ENCODE measurements at regions not wholly inside any gene's neighbourhood (a gene's known extent, or its start where the extent isn't known, plus 50 kb on each side); places are given as distances from the start of the nearest gene placed in this dataset.

DNA sequence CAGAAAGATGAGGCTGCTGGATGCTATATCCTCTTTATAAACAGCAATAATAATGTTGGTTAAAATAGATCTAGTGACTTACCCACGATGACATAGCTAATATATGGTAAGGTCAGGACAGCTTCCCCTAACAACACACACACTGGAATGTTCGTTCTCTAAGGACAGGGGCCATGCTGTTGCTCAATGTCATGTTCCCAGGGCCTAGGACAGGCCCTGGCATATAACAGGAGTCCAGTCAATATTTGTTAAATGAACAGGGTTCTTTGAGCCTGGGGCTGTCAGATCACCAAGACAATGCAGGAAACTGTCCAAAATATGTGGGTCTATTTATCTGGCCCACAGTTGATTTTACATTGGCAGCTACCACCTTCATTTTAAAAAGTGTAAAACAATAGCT lies 207.1 kb upstream of the MEX3C start:
- no peak overlapping the region for H3K4me3 ChIP-seq (ENCODE audit: low read depth, low read length)
- DNase-seq (ENCODE audit: low read depth), result no peak
- TF ChIP-seq, protein P1, sequence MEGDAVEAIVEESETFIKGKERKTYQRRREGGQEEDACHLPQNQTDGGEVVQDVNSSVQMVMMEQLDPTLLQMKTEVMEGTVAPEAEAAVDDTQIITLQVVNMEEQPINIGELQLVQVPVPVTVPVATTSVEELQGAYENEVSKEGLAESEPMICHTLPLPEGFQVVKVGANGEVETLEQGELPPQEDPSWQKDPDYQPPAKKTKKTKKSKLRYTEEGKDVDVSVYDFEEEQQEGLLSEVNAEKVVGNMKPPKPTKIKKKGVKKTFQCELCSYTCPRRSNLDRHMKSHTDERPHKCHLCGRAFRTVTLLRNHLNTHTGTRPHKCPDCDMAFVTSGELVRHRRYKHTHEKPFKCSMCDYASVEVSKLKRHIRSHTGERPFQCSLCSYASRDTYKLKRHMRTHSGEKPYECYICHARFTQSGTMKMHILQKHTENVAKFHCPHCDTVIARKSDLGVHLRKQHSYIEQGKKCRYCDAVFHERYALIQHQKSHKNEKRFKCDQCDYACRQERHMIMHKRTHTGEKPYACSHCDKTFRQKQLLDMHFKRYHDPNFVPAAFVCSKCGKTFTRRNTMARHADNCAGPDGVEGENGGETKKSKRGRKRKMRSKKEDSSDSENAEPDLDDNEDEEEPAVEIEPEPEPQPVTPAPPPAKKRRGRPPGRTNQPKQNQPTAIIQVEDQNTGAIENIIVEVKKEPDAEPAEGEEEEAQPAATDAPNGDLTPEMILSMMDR (IDR thresholded peaks at IDR 0.05; ENCODE audit: control insufficient read depth, extremely low read depth, insufficient read depth), result no peak

DNA sequence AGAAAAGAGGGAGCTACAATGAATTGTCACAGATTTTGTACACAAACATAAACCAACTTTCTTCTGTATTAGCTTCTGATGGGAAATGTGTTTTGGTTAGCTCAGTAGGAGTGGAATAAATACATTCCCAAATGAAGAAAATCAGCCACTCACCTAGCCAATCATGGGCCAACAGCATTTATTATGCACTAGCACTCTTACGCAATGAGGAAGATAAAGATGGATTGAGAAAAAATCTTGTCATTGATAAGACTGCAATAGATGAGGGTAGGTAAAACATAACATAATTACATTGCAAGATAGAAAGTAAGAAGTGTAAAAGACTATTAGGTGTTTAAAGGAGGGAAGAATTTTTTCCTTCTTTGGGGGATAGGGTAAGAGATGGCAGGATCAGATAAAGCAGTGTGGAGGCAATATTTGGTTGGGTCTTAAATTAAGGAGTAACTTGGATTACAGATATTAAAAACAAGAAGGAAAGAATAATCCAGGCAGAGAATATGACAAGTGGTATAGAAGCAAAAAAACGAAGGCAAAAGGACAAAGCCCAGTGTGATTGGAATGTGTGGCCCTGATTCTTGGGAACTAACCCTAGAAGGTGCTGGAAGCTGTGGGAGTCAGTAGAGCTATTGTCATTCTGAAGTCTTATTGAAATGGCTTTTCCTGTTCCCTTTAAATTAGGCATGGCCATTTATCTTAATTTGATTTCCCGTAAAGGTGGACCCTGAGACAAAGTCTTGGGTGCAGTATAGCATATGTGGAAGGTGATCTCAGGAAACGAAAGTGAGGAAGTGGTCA lies 208.4 kb upstream of the MEX3C start:
- no peak for DNase-seq (ENCODE audit: low read depth)
- TF ChIP-seq, protein P1 (IDR thresholded peaks at IDR 0.05; ENCODE audit: control insufficient read depth, extremely low read depth, insufficient read depth), result no peak
- no peak overlapping the region for H3K4me3 ChIP-seq (ENCODE audit: low read depth, low read length)

DNA sequence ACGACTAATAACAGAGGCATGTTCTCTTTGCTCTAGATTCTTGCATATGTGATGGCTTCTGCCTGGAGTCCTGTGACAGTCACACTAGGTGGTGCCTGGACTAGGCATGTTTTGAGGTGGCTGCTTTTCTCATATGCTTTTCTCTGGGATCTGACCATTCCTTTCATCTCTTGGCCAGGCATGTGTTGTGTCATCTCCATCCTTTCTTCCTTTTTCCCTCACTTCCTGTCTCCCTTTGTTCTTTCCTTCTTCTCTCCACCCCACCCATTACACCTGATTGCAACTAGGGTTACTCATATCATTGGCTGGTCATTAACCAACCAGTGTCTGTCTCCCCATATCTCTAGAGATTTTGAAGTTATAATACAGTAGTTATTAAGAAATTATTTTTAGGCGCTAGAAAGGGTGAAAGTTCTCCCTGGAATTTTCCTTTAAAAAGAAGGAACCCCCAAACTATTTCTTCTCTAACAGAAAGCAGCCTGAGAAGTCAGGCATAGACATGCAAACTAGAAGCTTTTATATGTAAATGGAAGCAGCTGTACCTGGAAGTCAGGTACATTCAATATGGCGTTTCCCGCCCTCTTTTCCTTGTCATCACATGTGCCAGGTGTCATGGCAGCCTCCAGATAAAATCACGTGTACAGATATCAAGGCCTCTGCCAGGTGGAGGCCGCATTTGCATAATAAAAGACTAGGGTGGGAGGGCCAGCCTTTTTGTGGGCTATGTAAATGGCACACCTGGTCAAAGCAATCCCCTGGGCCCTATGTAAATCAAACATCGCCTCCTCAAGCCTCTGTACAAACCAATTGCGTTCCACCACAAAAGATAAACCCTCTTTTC lies 220.4 kb upstream of the MEX3C start:
- no peak for DNase-seq (ENCODE audit: low read depth)
- TF ChIP-seq, protein P1 (IDR thresholded peaks at IDR 0.05; ENCODE audit: control insufficient read depth, extremely low read depth, insufficient read depth), result no peak
- no peak overlapping the region for H3K4me3 ChIP-seq (ENCODE audit: low read depth, low read length)

DNA sequence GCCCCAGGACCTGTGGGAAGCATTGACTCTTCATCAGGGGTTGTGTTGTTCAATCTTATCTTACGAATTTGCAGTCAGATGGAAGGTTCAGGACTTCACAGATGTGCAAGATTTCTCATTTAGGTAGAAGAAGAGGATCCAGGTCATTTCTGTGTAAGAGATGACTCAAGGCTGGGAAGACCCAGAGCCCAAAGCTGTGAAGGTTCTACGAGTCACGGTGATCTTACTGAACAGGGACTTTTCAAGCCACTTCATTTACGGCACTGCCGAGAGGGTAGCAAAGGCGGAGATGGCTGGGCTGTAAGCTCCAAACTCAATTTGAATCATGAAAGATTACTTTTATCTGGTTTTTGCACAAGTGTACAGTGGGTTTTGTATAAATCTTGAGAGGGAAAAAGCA lies 228.0 kb upstream of the MEX3C start:
- no peak overlapping the region for H3K4me3 ChIP-seq (ENCODE audit: low read depth, low read length)

DNA sequence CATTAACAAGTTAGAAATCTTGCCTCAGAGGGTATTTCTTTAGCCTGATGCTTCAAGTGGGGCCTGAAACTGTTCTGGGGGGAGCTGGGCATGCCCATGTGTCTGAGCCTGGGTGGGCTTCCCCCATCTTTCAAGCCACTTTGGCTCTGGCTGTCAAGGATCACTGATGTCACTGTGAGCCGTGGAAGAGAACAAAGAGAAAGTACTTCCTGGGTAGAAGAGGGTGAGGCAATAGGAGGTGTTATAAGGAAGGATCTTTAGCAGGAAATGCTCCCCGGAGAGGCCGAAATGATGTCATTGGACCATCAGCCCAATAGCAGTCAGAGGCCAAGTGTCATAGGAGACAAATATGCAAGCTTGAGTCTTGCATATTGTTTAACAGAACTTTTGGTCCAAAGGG lies 228.4 kb upstream of the MEX3C start:
- TF ChIP-seq, protein P1 (IDR thresholded peaks at IDR 0.05; ENCODE audit: control insufficient read depth, extremely low read depth, insufficient read depth), result no peak
- no peak overlapping the region for H3K4me3 ChIP-seq (ENCODE audit: low read depth, low read length)
- DNase-seq (ENCODE audit: low read depth), result no peak

More for the DNA sequence above, 228.0 kb upstream of the MEX3C start:
- DNase-seq (ENCODE audit: low read depth), result no peak
- TF ChIP-seq, protein P1 (IDR thresholded peaks at IDR 0.05; ENCODE audit: control insufficient read depth, extremely low read depth, insufficient read depth), result no peak

DNA sequence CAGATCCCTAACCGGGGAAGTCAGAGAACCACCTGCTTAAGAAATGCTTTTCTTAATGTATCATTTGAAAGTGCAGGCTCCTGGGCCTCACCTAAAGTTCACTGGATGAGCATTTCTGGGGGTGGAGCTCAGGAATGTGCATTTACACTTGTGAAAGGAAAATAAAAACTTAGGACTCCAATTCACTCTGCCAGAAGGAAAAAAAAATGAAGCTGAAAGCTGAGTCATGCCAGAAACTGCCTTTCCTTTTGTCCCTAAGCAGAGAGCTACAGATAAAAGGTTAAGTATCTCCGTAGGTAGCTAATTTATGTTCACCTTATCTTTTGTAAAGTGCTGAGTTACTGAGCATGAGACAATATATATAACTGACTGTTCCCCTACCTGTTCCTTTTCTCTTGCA lies 229.5 kb upstream of the MEX3C start:
- no peak for DNase-seq (ENCODE audit: low read depth)
- TF ChIP-seq, protein P1 (IDR thresholded peaks at IDR 0.05; ENCODE audit: control insufficient read depth, extremely low read depth, insufficient read depth), result no peak

More for the DNA sequence above, 229.5 kb upstream of the MEX3C start:
- no peak overlapping the region for H3K4me3 ChIP-seq (ENCODE audit: low read depth, low read length)

Data from LNCaP clone FGC (cell line).